ENCODE measurements at regions not wholly inside any gene's neighbourhood (a gene's known extent, or its start where the extent isn't known, plus 50 kb on each side); places are given as distances from the start of the nearest gene placed in this dataset.

DNA sequence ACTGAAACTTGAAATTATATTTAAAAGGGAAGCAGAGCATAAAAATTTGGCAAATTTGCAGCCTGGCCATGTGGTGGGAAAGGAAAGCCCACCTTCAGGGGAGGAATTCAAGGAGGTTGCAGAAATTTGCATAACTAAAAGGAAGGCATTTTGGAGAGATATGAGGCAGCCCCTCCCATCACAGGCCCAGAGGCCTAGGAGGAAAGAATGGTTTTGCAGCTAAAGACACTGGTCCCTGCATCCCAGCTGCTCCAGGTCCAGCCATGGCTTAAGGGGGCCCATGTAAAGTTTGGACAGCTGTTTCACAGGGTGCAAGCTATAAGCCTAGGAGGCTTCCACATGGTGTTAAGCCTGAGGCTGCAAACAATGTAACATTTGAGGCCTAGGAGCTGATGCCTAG is 212.5 kb downstream of the NNT start:
- Histone ChIP-seq H3K4me3 (no peak overlapping the region), H3K9me3 (no peaks in the 10 kb centered on the region), H3K27ac (no peak overlapping the region), H3K4me1 (no peaks in the 10 kb centered on the region), H3K27me3 (no peaks in the 10 kb centered on the region), H3K36me3 (no peaks in the 10 kb centered on the region)
- ATAC-seq (no peak), DNase-seq (no peak)
- in situ Hi-C loops (cut with MboI; ENCODE audit: low sequenced_read_pairs in 4 of 4), result no loop called here
- no peak for TF ChIP-seq POLR2A (IDR thresholded peaks at IDR 0.05)
- no peak for TF ChIP-seq CTCF (IDR thresholded peaks at IDR 0.05 in 4 of 5, conservative IDR thresholded peaks at IDR 0.05 in 1 of 5)
- intact Hi-C loops (cut with DNase I; ENCODE audit: low total_unique reads), result no loop called here

DNA sequence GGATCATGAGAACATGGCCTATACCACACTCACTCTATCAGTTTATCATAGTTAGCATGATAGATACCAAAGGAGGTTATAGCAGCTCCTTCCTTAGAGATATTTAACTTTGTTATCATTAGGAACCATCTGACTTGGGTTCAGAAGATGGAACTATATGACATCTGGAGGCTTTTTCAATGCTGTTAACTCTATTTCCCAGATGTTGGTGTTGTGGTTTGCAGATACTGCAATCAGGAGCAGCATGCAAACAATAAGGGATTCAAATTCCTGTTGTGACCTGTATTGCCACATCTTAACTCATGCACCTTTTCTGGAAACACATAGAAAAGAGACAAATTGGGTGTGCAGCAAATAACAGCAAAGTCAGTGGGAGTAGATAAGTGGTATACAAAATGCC is 201.7 kb downstream of the NNT start:
- Histone ChIP-seq H3K4me3 (no peak overlapping the region), H3K36me3 (no peaks in the 10 kb centered on the region), H3K4me1 (no peaks in the 10 kb centered on the region), H3K27ac (no peak overlapping the region), H3K27me3 (no peaks in the 10 kb centered on the region), H3K9me3 (no peaks in the 10 kb centered on the region)
- in situ Hi-C loops (cut with MboI; ENCODE audit: low sequenced_read_pairs in 4 of 4), result no loop called here
- ATAC-seq (no peak), DNase-seq (no peak)
- TF ChIP-seq CTCF (IDR thresholded peaks at IDR 0.05 in 4 of 5, conservative IDR thresholded peaks at IDR 0.05 in 1 of 5), result no peak
- TF ChIP-seq POLR2A (IDR thresholded peaks at IDR 0.05), result no peak
- intact Hi-C loops (cut with DNase I; ENCODE audit: low total_unique reads), result no loop called here

DNA sequence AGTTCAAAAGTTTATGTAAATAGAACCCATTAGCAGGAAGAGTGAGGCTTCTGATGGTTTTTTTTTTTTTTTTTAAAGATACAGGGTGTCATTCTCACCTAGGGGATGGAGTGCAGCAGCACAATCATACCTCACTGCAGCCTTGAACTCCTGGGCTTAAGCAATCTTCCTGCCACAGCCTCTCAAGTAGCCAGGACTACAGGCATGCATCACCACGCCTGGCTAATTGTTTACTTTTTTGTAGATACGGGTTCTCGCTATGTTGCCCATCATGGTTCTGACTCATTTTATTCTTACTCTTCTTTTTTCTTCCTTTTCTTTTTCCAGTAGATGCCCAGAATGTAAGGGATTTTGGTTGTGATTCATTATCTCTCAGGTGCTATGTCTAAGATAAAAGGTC is 201.1 kb downstream of the NNT start:
- ATAC-seq, result no peak

GRCh38 chr5:43802651-43803050 is 199.7 kb downstream of the NNT start:
- Histone ChIP-seq H3K27ac (no peak overlapping the region), H3K4me1 (no peaks in the 10 kb centered on the region), H3K9me3 (no peaks in the 10 kb centered on the region), H3K27me3 (no peaks in the 10 kb centered on the region), H3K36me3 (no peaks in the 10 kb centered on the region), H3K4me3 (no peak overlapping the region)
- in situ Hi-C loops (cut with MboI; ENCODE audit: low sequenced_read_pairs in 4 of 4) (no loop called here), intact Hi-C loops (cut with DNase I; ENCODE audit: low total_unique reads) (no loop called here)
- TF ChIP-seq CTCF (IDR thresholded peaks at IDR 0.05 in 4 of 5, conservative IDR thresholded peaks at IDR 0.05 in 1 of 5), result no peak
- no peak for TF ChIP-seq POLR2A (IDR thresholded peaks at IDR 0.05)
- ATAC-seq, result no peak
- no peak for DNase-seq

More for the DNA sequence above, 201.1 kb downstream of the NNT start:
- H3K4me3 ChIP-seq, result no peak overlapping the region
- in situ Hi-C loops (cut with MboI; ENCODE audit: low sequenced_read_pairs in 4 of 4) (no loop called here), intact Hi-C loops (cut with DNase I; ENCODE audit: low total_unique reads) (no loop called here)
- no peaks in the 10 kb centered on the region for H3K27me3 ChIP-seq
- TF ChIP-seq CTCF (IDR thresholded peaks at IDR 0.05 in 4 of 5, conservative IDR thresholded peaks at IDR 0.05 in 1 of 5) (no peak), POLR2A (IDR thresholded peaks at IDR 0.05) (no peak)
- H3K36me3 ChIP-seq, result no peaks in the 10 kb centered on the region
- no peaks in the 10 kb centered on the region for H3K9me3 ChIP-seq
- H3K4me1 ChIP-seq, result no peaks in the 10 kb centered on the region
- no peak overlapping the region for H3K27ac ChIP-seq
- no peak for DNase-seq

GRCh38 chr5:43802119-43802518 is 199.1 kb downstream of the NNT start:
- no peaks in the 10 kb centered on the region for H3K27me3 ChIP-seq
- no peaks in the 10 kb centered on the region for H3K36me3 ChIP-seq
- no peak overlapping the region for H3K27ac ChIP-seq
- intact Hi-C loops (cut with DNase I; ENCODE audit: low total_unique reads), result no loop called here
- no peaks in the 10 kb centered on the region for H3K4me1 ChIP-seq
- in situ Hi-C loops (cut with MboI; ENCODE audit: low sequenced_read_pairs in 4 of 4), result no loop called here
- ATAC-seq, result no peak
- no peak for TF ChIP-seq POLR2A (IDR thresholded peaks at IDR 0.05)
- TF ChIP-seq CTCF (IDR thresholded peaks at IDR 0.05 in 4 of 5, conservative IDR thresholded peaks at IDR 0.05 in 1 of 5), result no peak
- no peak for DNase-seq
- no peaks in the 10 kb centered on the region for H3K9me3 ChIP-seq
- no peak overlapping the region for H3K4me3 ChIP-seq

Data from gastrocnemius medialis (tissue), 4 donors.